GM12892 (cell line): ENCODE measurements at regions not wholly inside any gene's neighbourhood (a gene's known extent, or its start where the extent isn't known, plus 50 kb on each side); places are given as distances from the start of the nearest gene placed in this dataset.

ENCODE experiments used
- DNase-seq: peaks from one replicate; pipeline ENCODE4 v3.0.0; 2011; ENCODE audit not compliant: insufficient read length
- FAIRE-seq: peaks from 2 replicates; lab custom pipeline; 2011; peaks lifted over from hg19 to GRCh38; lab: Jason Lieb, UNC
- POLR2A ChIP-seq: IDR thresholded peaks from 2 replicates; pipeline ENCODE4 v1.6.1; 2011; ENCODE audit warnings: low read depth, low read length, control low read depth
- POLR2AphosphoS5 ChIP-seq: IDR thresholded peaks from 2 replicates; pipeline ENCODE4 v1.6.1; 2011; ENCODE audit warnings: low read depth, low read length, control low read depth
- TAF1 ChIP-seq: IDR thresholded peaks from 2 replicates; pipeline ENCODE4 v1.6.1; 2011; ENCODE audit warnings: low read depth, mild to moderate bottlenecking, control low read depth, low read length, borderline replicate concordance

- no peak for DNase-seq
- FAIRE-seq, result peak; percentile 57
- TF ChIP-seq TAF1 (no peak), POLR2A (no peak), POLR2AphosphoS5 (no peak)
These were observed 161.7 kb upstream of the CRBN start for GRCh38 chr3:3340965-3341895.

GRCh38 chr3:3340526-3340925, 161.0 kb upstream of the CRBN start:
- DNase-seq, result no peak
- TF ChIP-seq TAF1 (no peak), POLR2A (no peak), POLR2AphosphoS5 (no peak)
- FAIRE-seq, result no peak

- TF ChIP-seq TAF1, result no peak
- no peak for TF ChIP-seq POLR2A
- TF ChIP-seq POLR2AphosphoS5, result no peak
- no peak for FAIRE-seq
- no peak for DNase-seq
These were observed 156.4 kb upstream of the CRBN start for GRCh38 chr3:3335903-3336302.

DNA sequence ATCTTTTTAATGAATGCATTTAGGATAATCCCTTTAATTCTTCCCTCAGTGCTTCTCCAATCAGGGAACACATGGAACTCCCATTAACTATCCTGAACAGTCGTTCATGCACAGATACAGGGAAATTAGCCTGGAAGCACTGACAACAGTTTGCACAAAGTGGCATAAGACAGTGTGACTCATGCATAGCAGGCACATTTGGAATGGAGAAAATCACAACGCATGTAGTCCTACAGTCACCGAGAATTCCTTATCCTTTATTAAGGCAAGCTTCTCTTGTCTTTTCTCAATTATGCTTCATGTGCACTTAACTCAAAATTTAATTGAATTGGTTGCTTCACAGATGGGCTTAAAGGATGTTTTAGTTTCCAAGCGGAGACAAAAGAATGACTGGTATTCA, 155.0 kb upstream of the CRBN start:
- no peak for DNase-seq
- no peak for FAIRE-seq
- no peak for TF ChIP-seq POLR2AphosphoS5
- TF ChIP-seq TAF1, result no peak
- TF ChIP-seq POLR2A, result no peak

GRCh38 chr3:3333571-3333970, 154.1 kb upstream of the CRBN start:
- TF ChIP-seq TAF1 (no peak), POLR2AphosphoS5 (no peak), POLR2A (no peak)
- DNase-seq (no peak), FAIRE-seq (no peak)

GRCh38 chr3:3316521-3316920, 137.0 kb upstream of the CRBN start:
- TF ChIP-seq POLR2AphosphoS5, result no peak
- TF ChIP-seq TAF1, result no peak
- TF ChIP-seq POLR2A, result no peak
- FAIRE-seq (no peak), DNase-seq (no peak)

GRCh38 chr3:3315846-3316245, 136.4 kb upstream of the CRBN start:
- TF ChIP-seq POLR2AphosphoS5 (no peak), TAF1 (no peak), POLR2A (no peak)
- DNase-seq, result no peak
- no peak for FAIRE-seq

DNA sequence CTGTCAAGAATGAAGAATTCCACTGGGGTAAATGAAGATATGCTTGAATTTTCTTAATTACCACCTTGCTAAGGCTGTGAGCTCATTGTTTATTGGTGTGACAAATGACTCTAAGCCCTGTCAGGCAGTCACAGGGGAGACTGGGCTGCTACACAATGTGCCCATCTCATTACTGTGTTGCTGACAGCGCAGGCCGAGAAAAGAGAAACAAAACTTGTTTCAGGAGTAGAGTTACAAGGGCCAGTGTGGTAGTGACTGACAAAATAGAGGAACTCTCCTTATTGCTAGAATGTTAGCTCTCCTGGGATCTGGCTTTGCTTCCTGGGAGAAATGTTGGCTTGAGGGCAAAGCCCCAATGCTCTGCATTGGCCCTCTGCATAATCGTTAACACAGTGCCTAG, 130.4 kb upstream of the CRBN start:
- TF ChIP-seq TAF1 (no peak), POLR2A (no peak)
- DNase-seq (no peak), FAIRE-seq (no peak)

GRCh38 chr3:3308809-3309208, 129.3 kb upstream of the CRBN start:
- DNase-seq (no peak), FAIRE-seq (no peak)
- no peak for TF ChIP-seq POLR2A
- TF ChIP-seq TAF1, result no peak
- no peak for TF ChIP-seq POLR2AphosphoS5

GRCh38 chr3:3307491-3307890, 128.0 kb upstream of the CRBN start:
- DNase-seq (no peak), FAIRE-seq (no peak)
- no peak for TF ChIP-seq POLR2AphosphoS5
- no peak for TF ChIP-seq TAF1
- TF ChIP-seq POLR2A, result no peak

DNA sequence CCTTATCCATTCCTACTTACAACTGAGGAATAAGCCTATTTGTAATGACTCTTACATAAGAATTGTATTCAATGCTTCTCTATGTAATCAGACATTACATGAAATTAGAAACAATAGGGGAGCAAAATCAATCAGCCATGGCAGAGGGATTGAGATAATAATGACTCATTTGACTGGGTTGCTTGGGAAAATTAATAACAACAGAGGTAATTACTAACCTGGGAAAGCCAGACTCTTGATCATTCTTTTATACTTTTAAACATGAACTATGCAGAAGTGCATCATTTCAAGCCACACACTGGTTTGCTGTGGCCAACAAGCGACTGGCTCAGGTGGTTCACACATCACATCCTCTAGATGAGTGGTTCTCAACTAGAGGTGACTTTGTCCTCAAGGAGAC, 126.3 kb upstream of the CRBN start:
- no peak for TF ChIP-seq POLR2AphosphoS5
- TF ChIP-seq POLR2A, result no peak
- TF ChIP-seq TAF1, result no peak
- FAIRE-seq, result no peak
- DNase-seq, result no peak

DNA sequence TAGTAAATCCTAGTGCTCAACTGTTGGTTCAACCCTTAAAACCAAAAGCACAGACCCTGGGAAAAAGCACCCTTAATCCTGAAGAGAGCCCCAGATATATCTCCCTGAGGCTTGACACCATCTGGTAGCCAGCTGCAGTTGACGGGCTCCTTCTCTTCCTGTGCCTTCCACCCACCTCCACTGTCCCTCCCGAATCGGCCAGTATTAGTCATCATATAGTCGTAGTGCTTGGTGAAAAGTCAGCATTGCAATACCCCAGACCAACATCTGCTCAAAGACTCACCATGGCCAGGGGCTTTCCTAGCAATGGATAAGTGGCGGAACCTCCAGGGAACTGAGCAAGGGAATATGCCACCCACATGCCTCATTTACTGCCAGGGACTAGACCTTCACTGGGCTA, 125.6 kb upstream of the CRBN start:
- no peak for FAIRE-seq
- TF ChIP-seq POLR2AphosphoS5, result no peak
- TF ChIP-seq TAF1, result no peak
- TF ChIP-seq POLR2A, result no peak
- DNase-seq, result no peak

- DNase-seq, result no peak
- FAIRE-seq, result no peak
- no peak for TF ChIP-seq TAF1
- no peak for TF ChIP-seq POLR2A
These were observed 124.1 kb upstream of the CRBN start for GRCh38 chr3:3303636-3304035.

- FAIRE-seq (no peak), DNase-seq (no peak)
- no peak for TF ChIP-seq POLR2AphosphoS5
- TF ChIP-seq TAF1, result no peak
- TF ChIP-seq POLR2A, result no peak
These were observed 123.5 kb upstream of the CRBN start for GRCh38 chr3:3302964-3303363.
